ENCODE measurements at regions not wholly inside any gene's neighbourhood (a gene's known extent, or its start where the extent isn't known, plus 50 kb on each side); places are given as distances from the start of the nearest gene placed in this dataset.

DNA sequence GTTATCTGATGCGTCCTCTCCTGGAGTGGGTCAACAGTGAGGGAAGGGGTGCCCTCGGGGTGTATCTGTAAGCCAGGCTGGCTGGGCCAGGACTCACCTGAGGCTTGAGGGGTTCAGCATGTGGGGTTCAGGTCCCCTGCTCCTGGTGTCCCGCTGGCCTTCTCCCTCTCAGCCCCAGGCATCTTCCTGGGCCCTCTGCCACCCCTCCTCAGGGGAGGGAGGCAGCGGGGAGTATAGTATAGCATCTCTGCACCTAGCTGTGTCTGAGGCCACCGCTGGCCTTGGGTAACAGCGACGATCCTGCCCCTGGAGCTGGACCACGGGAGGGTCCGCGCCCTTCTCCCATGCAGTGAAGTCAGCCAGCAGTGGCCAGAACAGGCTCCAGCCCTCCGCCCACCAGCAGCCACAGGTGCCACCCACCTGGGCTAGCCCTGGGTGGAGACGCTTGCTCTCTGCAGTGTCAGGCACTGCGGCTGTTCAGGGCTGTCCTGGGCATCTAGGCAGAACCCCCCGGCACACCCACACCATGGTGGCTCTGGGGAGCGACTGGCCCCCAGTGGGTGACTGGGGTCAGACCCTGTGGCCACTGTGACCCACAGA is 110.7 kb upstream of the NKX1-1 start:
- H3K9me2 ChIP-seq (replicated peaks; ENCODE audit: insufficient read depth, low read length) = no peaks in the 10 kb centered on the region
- TF ChIP-seq EZH2phosphoT487 (conservative IDR thresholded peaks at IDR 0.05; ENCODE audit: low read length) (no peak), CTCF (IDR thresholded peaks at IDR 0.05; ENCODE audit: insufficient read depth, low read length, poor library complexity, severe bottlenecking) (no peak)
- 0 out of 2 replicates have a peak, but pooled peaks cover 9% of the 10 kb centered on the region for H3K9me3 ChIP-seq (ENCODE audit: insufficient read depth, low read length)
- H3K4me3 ChIP-seq (ENCODE audit: insufficient read depth, low read length, poor library complexity, severe bottlenecking) = no peak overlapping the region
- H3K27ac ChIP-seq (ENCODE audit: low read depth, low read length) = no peak overlapping the region
- H3K36me3 ChIP-seq (ENCODE audit: low read length) = no peaks in the 10 kb centered on the region
- H2AFZ ChIP-seq (ENCODE audit: low read depth, low read length, severe bottlenecking) = no peak overlapping the region
- H3K27me3 ChIP-seq (ENCODE audit: low read length) = no peaks in the 10 kb centered on the region
- no peak overlapping the region for H3K9ac ChIP-seq (ENCODE audit: low read length)
- H3F3A ChIP-seq (ENCODE audit: insufficient read depth) = no peaks in the 10 kb centered on the region
- no peak overlapping the region for H3K4me2 ChIP-seq (ENCODE audit: low read depth, low read length, poor library complexity, severe bottlenecking)
- H4K20me1 ChIP-seq (ENCODE audit: low read depth, low read length) = no peaks in the 10 kb centered on the region
- H3K79me2 ChIP-seq (ENCODE audit: insufficient read depth, low read length) = no peaks in the 10 kb centered on the region

DNA sequence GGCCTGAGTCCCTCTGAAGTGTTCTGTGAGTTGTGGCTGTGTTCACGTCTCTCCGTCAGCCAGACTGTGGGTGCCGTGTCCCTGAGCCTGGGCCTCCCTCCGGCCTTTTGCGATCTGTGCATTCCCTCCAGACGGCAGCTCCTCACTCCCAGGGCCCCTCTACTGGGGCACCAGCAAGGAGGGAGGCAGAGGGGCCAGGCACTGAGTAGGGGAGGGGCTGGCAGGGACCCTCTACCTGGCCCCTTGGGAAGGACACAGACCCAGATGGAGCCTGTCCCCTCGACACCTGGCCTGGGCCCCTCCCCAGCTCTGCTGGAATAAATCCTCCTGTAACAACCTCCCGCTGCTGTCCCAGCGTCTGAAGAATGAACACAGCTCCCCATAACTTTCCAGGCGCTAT is 110.0 kb upstream of the NKX1-1 start:
- no peaks in the 10 kb centered on the region for H3K9me2 ChIP-seq (replicated peaks; ENCODE audit: insufficient read depth, low read length)
- H3F3A ChIP-seq (ENCODE audit: insufficient read depth) = no peaks in the 10 kb centered on the region
- no peak overlapping the region for H3K4me2 ChIP-seq (ENCODE audit: low read depth, low read length, poor library complexity, severe bottlenecking)
- H3K27ac ChIP-seq (ENCODE audit: low read depth, low read length) = no peak overlapping the region
- no peak for TF ChIP-seq EZH2phosphoT487 (conservative IDR thresholded peaks at IDR 0.05; ENCODE audit: low read length)
- no peak for TF ChIP-seq CTCF (IDR thresholded peaks at IDR 0.05; ENCODE audit: insufficient read depth, low read length, poor library complexity, severe bottlenecking)
- H4K20me1 ChIP-seq (ENCODE audit: low read depth, low read length) = no peaks in the 10 kb centered on the region
- H2AFZ ChIP-seq (ENCODE audit: low read depth, low read length, severe bottlenecking) = no peak overlapping the region
- H3K79me2 ChIP-seq (ENCODE audit: insufficient read depth, low read length) = no peaks in the 10 kb centered on the region
- 0 out of 2 replicates have a peak, but pooled peaks cover 9% of the 10 kb centered on the region for H3K9me3 ChIP-seq (ENCODE audit: insufficient read depth, low read length)
- H3K27me3 ChIP-seq (ENCODE audit: low read length) = no peaks in the 10 kb centered on the region
- no peak overlapping the region for H3K4me3 ChIP-seq (ENCODE audit: insufficient read depth, low read length, poor library complexity, severe bottlenecking)
- no peaks in the 10 kb centered on the region for H3K36me3 ChIP-seq (ENCODE audit: low read length)
- no peak overlapping the region for H3K9ac ChIP-seq (ENCODE audit: low read length)

- Histone ChIP-seq H3K27ac (ENCODE audit: low read depth, low read length) (no peak overlapping the region), H3K4me3 (ENCODE audit: insufficient read depth, low read length, poor library complexity, severe bottlenecking) (no peak overlapping the region), H3K9ac (ENCODE audit: low read length) (no peak overlapping the region), H3F3A (ENCODE audit: insufficient read depth) (no peaks in the 10 kb centered on the region), H3K9me3 (ENCODE audit: insufficient read depth, low read length) (0 out of 2 replicates have a peak, but pooled peaks cover 9% of the 10 kb centered on the region), H3K27me3 (ENCODE audit: low read length) (no peaks in the 10 kb centered on the region), H3K36me3 (ENCODE audit: low read length) (no peaks in the 10 kb centered on the region), H3K9me2 (replicated peaks; ENCODE audit: insufficient read depth, low read length) (no peaks in the 10 kb centered on the region), H3K4me2 (ENCODE audit: low read depth, low read length, poor library complexity, severe bottlenecking) (no peak overlapping the region), H3K79me2 (ENCODE audit: insufficient read depth, low read length) (no peaks in the 10 kb centered on the region), H2AFZ (ENCODE audit: low read depth, low read length, severe bottlenecking) (no peak overlapping the region), H4K20me1 (ENCODE audit: low read depth, low read length) (no peaks in the 10 kb centered on the region)
- TF ChIP-seq CTCF (IDR thresholded peaks at IDR 0.05; ENCODE audit: insufficient read depth, low read length, poor library complexity, severe bottlenecking) (no peak), EZH2phosphoT487 (conservative IDR thresholded peaks at IDR 0.05; ENCODE audit: low read length) (no peak)
Observed at GRCh38 chr4:1515763-1516162, 109.5 kb upstream of the NKX1-1 start.
